MM.1S (cell line): ENCODE measurements at regions not wholly inside any gene's neighbourhood (a gene's known extent, or its start where the extent isn't known, plus 50 kb on each side); places are given as distances from the start of the nearest gene placed in this dataset.

Experiments
- DNase-seq: peaks from one replicate; pipeline ENCODE4 v3.0.0-alpha.2; 2015
- H2AFZ ChIP-seq: fragments of 300-600 bp; sonication (generic); 2 replicates; pipeline ENCODE4 v1.6.0; 2016; ENCODE audit warnings: antibody characterized with exemption, low read length
- H3F3A ChIP-seq: fragments of 300-600 bp; sonication (generic); 2 replicates; pipeline ENCODE4 v1.6.1; 2016; ENCODE audit warnings: mild to moderate bottlenecking, antibody characterized with exemption, low read length, moderate library complexity, mixed read lengths; ENCODE audit not compliant: insufficient read depth
- H3K27ac ChIP-seq: fragments of 300-600 bp; sonication (generic); 2 replicates; pipeline ENCODE4 v1.5.1; 2016; ENCODE audit warnings: mild to moderate bottlenecking, low read length
- H3K27me3 ChIP-seq: fragments of 300-600 bp; sonication (generic); replicated peaks from 2 replicates; pipeline ENCODE4 v1.6.0; 2016; ENCODE audit warnings: low read length; ENCODE audit not compliant: insufficient read depth
- H3K36me3 ChIP-seq: fragments of 300-600 bp; sonication (generic); replicated peaks from 2 replicates; pipeline ENCODE4 v1.6.1; 2016; ENCODE audit warnings: mild to moderate bottlenecking, low read length, mixed read lengths; ENCODE audit not compliant: insufficient read depth
- H3K4me1 ChIP-seq: fragments of 300-600 bp; sonication (generic); 2 replicates; pipeline ENCODE4 v1.6.1; 2016; ENCODE audit warnings: low read length, mixed read lengths
- H3K4me2 ChIP-seq: fragments of 300-600 bp; sonication (generic); 2 replicates; pipeline ENCODE4 v1.6.0; 2016; ENCODE audit warnings: low read depth, low read length
- H3K4me3 ChIP-seq: fragments of 300-600 bp; sonication (generic); 2 replicates; pipeline ENCODE4 v1.5.1; 2016; ENCODE audit warnings: low read length, mixed read lengths
- H3K79me2 ChIP-seq: fragments of 300-600 bp; sonication (generic); 2 replicates; pipeline ENCODE4 v1.6.1; 2016; ENCODE audit warnings: mixed run types, low read length, mixed read lengths
- H3K9ac ChIP-seq: fragments of 300-600 bp; sonication (generic); 2 replicates; pipeline ENCODE4 v1.6.1; 2016; ENCODE audit warnings: low read length, mixed read lengths
- H3K9me2 ChIP-seq: fragments of 300-600 bp; sonication (generic); replicated peaks from 2 replicates; pipeline ENCODE4 v1.6.1; 2016; ENCODE audit warnings: mild to moderate bottlenecking, low read length, mixed read lengths; ENCODE audit not compliant: insufficient read depth
- H3K9me3 ChIP-seq: fragments of 300-600 bp; sonication (generic); replicated peaks from 2 replicates; pipeline ENCODE4 v1.6.1; 2016; ENCODE audit warnings: mild to moderate bottlenecking, low read length, mixed read lengths; ENCODE audit not compliant: insufficient read depth
- H4K20me1 ChIP-seq: fragments of 300-600 bp; sonication (generic); 2 replicates; pipeline ENCODE4 v1.6.1; 2016; ENCODE audit warnings: mild to moderate bottlenecking, low read length, moderate library complexity, mixed read lengths; ENCODE audit not compliant: insufficient read depth
- EZH2 ChIP-seq: fragments of 300-600 bp; sonication (generic); optimal IDR thresholded peaks from 2 replicates; pipeline ENCODE3; 2017; ENCODE audit warnings: low read depth, mild to moderate bottlenecking, antibody characterized with exemption, low read length, mixed read lengths
- EZH2phosphoT487 ChIP-seq: fragments of 300-600 bp; sonication (generic); IDR thresholded peaks from 2 replicates; pipeline ENCODE4 v1.6.1; 2018; ENCODE audit warnings: antibody characterized with exemption, low read length
- TF ChIP-seq, protein P1 (sequence below): fragments of 300-600 bp; sonication (generic); IDR thresholded peaks from 2 replicates; pipeline ENCODE4 v1.5.1; 2016; ENCODE audit warnings: antibody characterized with exemption, low read length, mixed read lengths

DNA sequence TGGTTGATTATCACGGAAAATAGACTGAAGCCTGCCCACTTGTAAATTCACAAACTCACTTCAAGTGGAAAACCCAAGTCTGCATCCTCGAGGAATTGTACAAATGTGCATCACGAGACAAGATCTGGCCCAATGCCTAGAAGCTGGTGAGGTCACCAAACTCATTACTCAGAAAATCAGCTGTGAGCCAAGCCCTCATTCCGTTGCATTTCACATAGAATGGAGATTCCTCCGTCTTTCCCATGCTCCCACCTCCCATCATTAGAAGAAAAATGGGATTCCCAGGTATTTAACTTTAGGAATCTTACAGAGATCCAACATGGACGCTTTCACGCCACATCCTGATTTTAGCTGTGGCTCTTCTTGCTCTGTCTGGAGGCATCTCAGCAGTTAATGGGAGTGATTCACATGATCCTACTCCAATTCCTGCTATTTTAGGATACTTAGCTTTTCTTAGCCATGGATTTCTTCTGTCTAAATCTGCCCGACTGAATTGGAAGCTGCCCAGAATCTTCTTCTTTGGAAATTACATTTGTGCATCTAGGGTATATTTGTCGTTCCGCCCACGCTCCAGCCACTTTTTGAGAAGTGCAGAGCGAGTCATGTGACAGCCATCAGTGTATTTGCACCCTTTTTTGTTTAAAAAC, 68.7 kb upstream of the STMND1 start:
- no peaks in the 10 kb centered on the region for H4K20me1 ChIP-seq
- H3K27ac ChIP-seq: no peak overlapping the region
- no peak overlapping the region for H3K9ac ChIP-seq
- DNase-seq: no peak
- no peaks in the 10 kb centered on the region for H3K9me2 ChIP-seq
- no peaks in the 10 kb centered on the region for H3K27me3 ChIP-seq
- no peaks in the 10 kb centered on the region for H3K9me3 ChIP-seq
- H3F3A ChIP-seq: no peaks in the 10 kb centered on the region
- no peak overlapping the region for H3K4me3 ChIP-seq
- TF ChIP-seq, protein P1, sequence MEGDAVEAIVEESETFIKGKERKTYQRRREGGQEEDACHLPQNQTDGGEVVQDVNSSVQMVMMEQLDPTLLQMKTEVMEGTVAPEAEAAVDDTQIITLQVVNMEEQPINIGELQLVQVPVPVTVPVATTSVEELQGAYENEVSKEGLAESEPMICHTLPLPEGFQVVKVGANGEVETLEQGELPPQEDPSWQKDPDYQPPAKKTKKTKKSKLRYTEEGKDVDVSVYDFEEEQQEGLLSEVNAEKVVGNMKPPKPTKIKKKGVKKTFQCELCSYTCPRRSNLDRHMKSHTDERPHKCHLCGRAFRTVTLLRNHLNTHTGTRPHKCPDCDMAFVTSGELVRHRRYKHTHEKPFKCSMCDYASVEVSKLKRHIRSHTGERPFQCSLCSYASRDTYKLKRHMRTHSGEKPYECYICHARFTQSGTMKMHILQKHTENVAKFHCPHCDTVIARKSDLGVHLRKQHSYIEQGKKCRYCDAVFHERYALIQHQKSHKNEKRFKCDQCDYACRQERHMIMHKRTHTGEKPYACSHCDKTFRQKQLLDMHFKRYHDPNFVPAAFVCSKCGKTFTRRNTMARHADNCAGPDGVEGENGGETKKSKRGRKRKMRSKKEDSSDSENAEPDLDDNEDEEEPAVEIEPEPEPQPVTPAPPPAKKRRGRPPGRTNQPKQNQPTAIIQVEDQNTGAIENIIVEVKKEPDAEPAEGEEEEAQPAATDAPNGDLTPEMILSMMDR: no peak
- no peak for TF ChIP-seq EZH2phosphoT487
- no peak for TF ChIP-seq EZH2
- H3K4me1 ChIP-seq: no peaks in the 10 kb centered on the region
- H3K4me2 ChIP-seq: no peak overlapping the region
- H3K79me2 ChIP-seq: no peaks in the 10 kb centered on the region
- no peaks in the 10 kb centered on the region for H3K36me3 ChIP-seq
- no peak overlapping the region for H2AFZ ChIP-seq

DNA sequence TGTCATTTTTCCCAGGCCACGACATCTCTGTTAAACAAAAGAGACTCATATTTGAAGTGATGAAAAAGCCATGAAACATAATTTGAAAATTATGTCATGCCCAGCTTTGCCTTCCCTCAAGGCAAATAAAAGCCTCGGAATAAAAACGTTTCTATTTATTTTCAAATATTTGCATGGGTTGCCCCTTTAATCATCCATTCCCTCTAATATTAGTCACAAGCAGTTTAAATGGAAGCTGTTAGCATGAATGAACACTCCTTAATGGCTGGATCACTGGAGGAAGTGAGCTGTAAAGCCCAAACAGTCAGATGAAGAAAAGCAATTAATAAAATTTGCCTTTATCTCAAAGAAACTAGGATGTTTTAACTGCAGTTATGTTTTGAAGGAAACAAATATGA, 69.3 kb upstream of the STMND1 start:
- no peaks in the 10 kb centered on the region for H3K4me1 ChIP-seq
- H3K79me2 ChIP-seq: no peaks in the 10 kb centered on the region
- no peak overlapping the region for H3K27ac ChIP-seq
- H4K20me1 ChIP-seq: no peaks in the 10 kb centered on the region
- no peaks in the 10 kb centered on the region for H3K36me3 ChIP-seq
- H3K9me3 ChIP-seq: no peaks in the 10 kb centered on the region
- H3K27me3 ChIP-seq: no peaks in the 10 kb centered on the region
- H3F3A ChIP-seq: no peaks in the 10 kb centered on the region
- no peak overlapping the region for H3K4me3 ChIP-seq
- H3K9me2 ChIP-seq: no peaks in the 10 kb centered on the region
- no peak overlapping the region for H3K9ac ChIP-seq
- H2AFZ ChIP-seq: no peak overlapping the region
- no peak overlapping the region for H3K4me2 ChIP-seq
- TF ChIP-seq, protein P1: no peak
- TF ChIP-seq EZH2 (no peak), EZH2phosphoT487 (no peak)
- no peak for DNase-seq

DNA sequence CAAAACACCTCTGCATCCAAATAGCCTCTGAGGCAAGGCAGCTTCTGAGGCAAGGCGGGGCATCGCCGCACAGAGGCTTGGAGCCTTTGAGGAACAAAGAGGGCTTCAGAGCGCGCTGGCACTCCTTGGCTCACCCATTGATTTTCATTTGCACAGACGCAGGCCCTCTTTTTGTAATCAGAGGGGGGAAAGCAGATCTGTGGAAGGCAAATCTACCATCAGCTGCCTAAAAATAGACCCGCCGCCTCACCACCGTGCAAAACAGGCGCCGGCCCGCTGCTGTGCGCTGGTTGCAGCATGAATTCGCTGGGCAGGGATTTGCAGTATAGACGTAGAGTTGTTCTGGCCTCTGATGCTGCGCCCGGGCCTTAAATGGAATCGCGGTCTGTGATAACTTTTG, 69.9 kb upstream of the STMND1 start:
- Histone ChIP-seq H3K27me3 (no peaks in the 10 kb centered on the region), H3F3A (no peaks in the 10 kb centered on the region), H3K9ac (no peak overlapping the region), H3K4me3 (no peak overlapping the region), H3K4me2 (no peak overlapping the region), H3K36me3 (no peaks in the 10 kb centered on the region), H3K9me2 (no peaks in the 10 kb centered on the region), H4K20me1 (no peaks in the 10 kb centered on the region), H3K27ac (no peak overlapping the region), H3K9me3 (no peaks in the 10 kb centered on the region), H3K4me1 (no peaks in the 10 kb centered on the region), H3K79me2 (no peaks in the 10 kb centered on the region), H2AFZ (no peak overlapping the region)
- no peak for TF ChIP-seq EZH2
- TF ChIP-seq, protein P1: no peak
- TF ChIP-seq EZH2phosphoT487: no peak
- no peak for DNase-seq
